ENCODE measurements at regions not wholly inside any gene's neighbourhood (a gene's known extent, or its start where the extent isn't known, plus 50 kb on each side); places are given as distances from the start of the nearest gene placed in this dataset.

- TF ChIP-seq FOXM1 (IDR thresholded peaks at IDR 0.05; ENCODE audit: borderline replicate concordance, low read depth) (no peak), YY1 (IDR thresholded peaks at IDR 0.05; ENCODE audit: low read depth) (no peak), TAF1 (IDR thresholded peaks at IDR 0.05; ENCODE audit: low read depth) (no peak), TEAD4 (IDR thresholded peaks at IDR 0.05) (no peak), EP300 (IDR thresholded peaks at IDR 0.05; ENCODE audit: borderline replicate concordance) (no peak), NFIC (IDR thresholded peaks at IDR 0.05) (no peak), EGR1 (IDR thresholded peaks at IDR 0.05) (no peak)
- TF ChIP-seq, protein P1, sequence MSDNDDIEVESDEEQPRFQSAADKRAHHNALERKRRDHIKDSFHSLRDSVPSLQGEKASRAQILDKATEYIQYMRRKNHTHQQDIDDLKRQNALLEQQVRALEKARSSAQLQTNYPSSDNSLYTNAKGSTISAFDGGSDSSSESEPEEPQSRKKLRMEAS (IDR thresholded peaks at IDR 0.05), result no peak
Observed at GRCh38 chr19:32038961-32039360, 306.4 kb upstream of the ZNF507 start.

Data from Ishikawa (cell line).